ENCODE measurements at regions not wholly inside any gene's neighbourhood (a gene's known extent, or its start where the extent isn't known, plus 50 kb on each side); places are given as distances from the start of the nearest gene placed in this dataset.

DNA sequence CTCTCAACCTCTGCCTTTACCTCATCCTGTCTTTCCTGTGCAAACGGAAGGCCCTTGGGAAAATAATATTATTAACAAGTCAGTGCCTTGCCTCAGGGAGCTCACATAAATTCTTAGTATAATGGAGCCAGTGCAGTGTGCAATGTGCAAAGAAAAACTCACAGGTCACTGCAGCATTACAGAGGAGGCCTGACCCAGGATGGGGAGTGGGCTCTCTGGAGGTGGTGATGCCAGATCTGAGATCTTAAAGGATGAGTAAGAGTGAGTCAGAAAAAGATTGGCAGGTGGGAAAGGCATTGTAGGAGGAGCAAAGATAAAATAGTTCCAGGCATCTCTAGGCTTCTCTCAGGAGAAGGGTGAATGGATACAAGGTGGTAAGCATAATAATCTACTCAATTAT, 185.6 kb upstream of the ADAMTS9 start:
- H3K9ac ChIP-seq = no peak overlapping the region
- H3K79me2 ChIP-seq (ENCODE audit: insufficient read depth) = no peaks in the 10 kb centered on the region
- 47% methylated on average over 1 of the region's 1 CpG for WGBS (ENCODE audit: low lambda C conversion rate)
- H2AFZ ChIP-seq (ENCODE audit: low read depth) = no peak overlapping the region
- peak overlapping the region in 1 of 2 experiments; percentile 79; a peak in 2 of 4 replicates for H3K27ac ChIP-seq (ENCODE audit: low read depth in 2 of 2, low read length in 1 of 2)
- ChIA-PET CTCF (no interaction called here), POLR2A (no interaction called here)
- no peak for DNase-seq
- no peaks in the 10 kb centered on the region for H4K20me1 ChIP-seq (ENCODE audit: insufficient read depth)
- peaks cover 8% of the 10 kb centered on the region for H3F3A ChIP-seq (replicated peaks; ENCODE audit: insufficient read depth)
- no peak for TF ChIP-seq NRF1 (IDR thresholded peaks at IDR 0.05; ENCODE audit: low read depth, low read length)
- TF ChIP-seq ELF1 (IDR thresholded peaks at IDR 0.05) = no peak
- TF ChIP-seq YY1 (IDR thresholded peaks at IDR 0.05; ENCODE audit: low read depth) = no peak
- no peak for TF ChIP-seq TAF1 (IDR thresholded peaks at IDR 0.05; ENCODE audit: borderline replicate concordance, low read depth, low read length)
- H3K4me3 ChIP-seq (ENCODE audit: low read depth in 2 of 2, low read length in 1 of 2) = no peak overlapping the region
- H3K9me3 ChIP-seq = no peaks in the 10 kb centered on the region; the same call in 1 of the 2 replicates
- H3K4me1 ChIP-seq (ENCODE audit: control insufficient read depth in 1 of 2, insufficient read depth in 2 of 2, low read depth in 1 of 2, low read length in 1 of 2) = peaks cover 0 to 7% of the 10 kb centered on the region in 2 experiments; a peak in 3 of 4 replicates
- H3K4me2 ChIP-seq = no peak overlapping the region
- H3K9me2 ChIP-seq = no peaks in the 10 kb centered on the region
- no peaks in the 10 kb centered on the region for H3K27me3 ChIP-seq (ENCODE audit: insufficient read depth)
- no peaks in the 10 kb centered on the region for H3K36me3 ChIP-seq (replicated peaks in 1 of 2; ENCODE audit: control insufficient read depth in 1 of 2, insufficient read depth in 2 of 2, low read length in 1 of 2)

DNA sequence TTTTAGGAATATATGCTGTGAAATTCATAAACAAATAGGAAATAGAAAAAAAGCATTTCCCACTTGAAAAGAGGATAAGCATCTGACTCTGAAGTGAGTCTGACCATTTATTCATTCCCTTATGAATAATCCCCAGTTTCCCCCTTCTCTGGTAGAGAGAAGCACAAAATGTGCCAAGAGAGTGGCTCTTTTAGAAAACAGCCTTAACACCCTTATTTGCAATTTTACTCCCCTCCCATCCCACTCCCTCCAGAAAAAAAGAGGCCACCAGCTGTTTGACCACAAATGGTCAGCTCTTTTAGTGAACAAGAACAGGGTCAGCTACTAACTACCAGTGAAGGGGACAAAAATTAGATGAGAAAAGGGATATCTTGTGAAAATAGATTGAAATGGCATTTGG, 184.5 kb upstream of the ADAMTS9 start:
- no peaks in the 10 kb centered on the region; the same call in 1 of the 2 replicates for H3K9me3 ChIP-seq
- TF ChIP-seq RAD21 (IDR thresholded peaks at IDR 0.05; ENCODE audit: low read length) (peak; percentile 7; the same call in 1 of the 2 replicates), CHD2 (IDR thresholded peaks at IDR 0.05; ENCODE audit: low read length, partially characterized antibody) (no peak)
- CTCF ChIA-PET = interaction anchor here (1.1 to 1.2 kb wide), 3 partner anchors 19 to 210 kb away, joined by 3 read pairs; no protein-coding TSS in a partner anchor
- no peak overlapping the region for H2AFZ ChIP-seq (ENCODE audit: low read depth)
- H3K27me3 ChIP-seq (ENCODE audit: insufficient read depth) = no peaks in the 10 kb centered on the region
- no peak overlapping the region for H3K4me3 ChIP-seq (ENCODE audit: low read depth in 2 of 2, low read length in 1 of 2)
- peaks cover 0 to 7% of the 10 kb centered on the region in 2 experiments; a peak in 3 of 4 replicates for H3K4me1 ChIP-seq (ENCODE audit: control insufficient read depth in 1 of 2, insufficient read depth in 2 of 2, low read depth in 1 of 2, low read length in 1 of 2)
- H3F3A ChIP-seq (replicated peaks; ENCODE audit: insufficient read depth) = peaks cover 8% of the 10 kb centered on the region
- no peaks in the 10 kb centered on the region for H4K20me1 ChIP-seq (ENCODE audit: insufficient read depth)
- no peaks in the 10 kb centered on the region for H3K9me2 ChIP-seq
- H3K9ac ChIP-seq = no peak overlapping the region
- POLR2A ChIA-PET = no interaction called here
- H3K27ac ChIP-seq (ENCODE audit: low read depth in 2 of 2, low read length in 1 of 2) = peak overlapping the region in 1 of 2 experiments; percentile 79; a peak in 2 of 4 replicates
- no peaks in the 10 kb centered on the region for H3K79me2 ChIP-seq (ENCODE audit: insufficient read depth)
- H3K4me2 ChIP-seq = no peak overlapping the region
- H3K36me3 ChIP-seq (replicated peaks in 1 of 2; ENCODE audit: control insufficient read depth in 1 of 2, insufficient read depth in 2 of 2, low read length in 1 of 2) = no peaks in the 10 kb centered on the region
- no peak for DNase-seq

DNA sequence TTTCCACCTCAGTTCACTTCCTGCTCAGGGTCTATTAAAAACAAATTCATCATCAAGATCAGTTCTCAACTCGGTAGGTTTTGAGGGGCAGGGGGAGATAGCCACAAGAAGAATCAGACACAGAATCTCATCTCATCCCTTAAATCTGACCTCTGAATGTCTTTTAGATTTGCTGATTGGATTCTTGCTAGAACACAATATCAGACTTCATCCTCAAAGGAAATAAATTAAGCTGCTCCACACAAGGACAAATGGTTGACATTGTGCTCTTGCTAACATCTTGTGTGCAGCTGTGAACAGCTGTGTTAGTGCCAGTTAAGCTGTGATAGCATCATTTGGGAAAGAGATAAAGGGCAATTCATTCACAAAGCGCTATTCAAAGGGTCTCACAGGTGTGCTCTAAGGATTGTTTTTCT, 184.0 kb upstream of the ADAMTS9 start:
- peak overlapping the region in 1 of 2 experiments; percentile 79; a peak in 2 of 4 replicates for H3K27ac ChIP-seq (ENCODE audit: low read depth in 2 of 2, low read length in 1 of 2)
- no peak for DNase-seq
- WGBS (ENCODE audit: low lambda C conversion rate) = 46% methylated on average over 2 of the region's 2 CpGs
- TF ChIP-seq GATA2 (CRISPR knock-in tag; IDR thresholded peaks at IDR 0.05) = peak; percentile 92
- TF ChIP-seq, protein P1, sequence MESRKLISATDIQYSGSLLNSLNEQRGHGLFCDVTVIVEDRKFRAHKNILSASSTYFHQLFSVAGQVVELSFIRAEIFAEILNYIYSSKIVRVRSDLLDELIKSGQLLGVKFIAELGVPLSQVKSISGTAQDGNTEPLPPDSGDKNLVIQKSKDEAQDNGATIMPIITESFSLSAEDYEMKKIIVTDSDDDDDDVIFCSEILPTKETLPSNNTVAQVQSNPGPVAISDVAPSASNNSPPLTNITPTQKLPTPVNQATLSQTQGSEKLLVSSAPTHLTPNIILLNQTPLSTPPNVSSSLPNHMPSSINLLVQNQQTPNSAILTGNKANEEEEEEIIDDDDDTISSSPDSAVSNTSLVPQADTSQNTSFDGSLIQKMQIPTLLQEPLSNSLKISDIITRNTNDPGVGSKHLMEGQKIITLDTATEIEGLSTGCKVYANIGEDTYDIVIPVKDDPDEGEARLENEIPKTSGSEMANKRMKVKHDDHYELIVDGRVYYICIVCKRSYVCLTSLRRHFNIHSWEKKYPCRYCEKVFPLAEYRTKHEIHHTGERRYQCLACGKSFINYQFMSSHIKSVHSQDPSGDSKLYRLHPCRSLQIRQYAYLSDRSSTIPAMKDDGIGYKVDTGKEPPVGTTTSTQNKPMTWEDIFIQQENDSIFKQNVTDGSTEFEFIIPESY (IDR thresholded peaks at IDR 0.05; ENCODE audit: borderline replicate concordance, low read depth) = no peak
- TF ChIP-seq TCF12 (IDR thresholded peaks at IDR 0.05) = peak; percentile 34
- peak; percentile 64 for TF ChIP-seq CHD2 (IDR thresholded peaks at IDR 0.05; ENCODE audit: low read length, partially characterized antibody)
- TF ChIP-seq FOXJ3 (CRISPR knock-in tag; IDR thresholded peaks at IDR 0.05) = 0 out of 2 replicates have a peak, but pooled peaks have one; percentile 26
- TF ChIP-seq RCOR1 (IDR thresholded peaks at IDR 0.05; ENCODE audit: low read length) = peak; percentile 83
- TF ChIP-seq EP300 (IDR thresholded peaks at IDR 0.05; ENCODE audit: borderline replicate concordance in 1 of 2, low read depth in 1 of 2, low read length in 1 of 2) = peak in 1 of 2 experiments; percentile 83; a peak in 1 of 4 replicates
- no peak for TF ChIP-seq SIN3A (IDR thresholded peaks at IDR 0.05; ENCODE audit: borderline replicate concordance, low read depth, low read length)
- peaks cover 0 to 7% of the 10 kb centered on the region in 2 experiments; a peak in 3 of 4 replicates for H3K4me1 ChIP-seq (ENCODE audit: control insufficient read depth in 1 of 2, insufficient read depth in 2 of 2, low read depth in 1 of 2, low read length in 1 of 2)
- no peaks in the 10 kb centered on the region for H3K27me3 ChIP-seq (ENCODE audit: insufficient read depth)
- H3K9me2 ChIP-seq = no peaks in the 10 kb centered on the region
- no peaks in the 10 kb centered on the region for H3K36me3 ChIP-seq (replicated peaks in 1 of 2; ENCODE audit: control insufficient read depth in 1 of 2, insufficient read depth in 2 of 2, low read length in 1 of 2)
- H3K4me2 ChIP-seq = no peak overlapping the region
- ChIA-PET CTCF (interaction anchor here (0.8 to 1.9 kb wide), 6 partner anchors 14 to 338 kb away, joined by 3 to 6 read pairs (median 3); no protein-coding TSS in a partner anchor), POLR2A (no interaction called here)
- H3F3A ChIP-seq (replicated peaks; ENCODE audit: insufficient read depth) = peaks cover 8% of the 10 kb centered on the region
- no peak overlapping the region for H3K4me3 ChIP-seq (ENCODE audit: low read depth in 2 of 2, low read length in 1 of 2)
- H2AFZ ChIP-seq (ENCODE audit: low read depth) = no peak overlapping the region
- H3K79me2 ChIP-seq (ENCODE audit: insufficient read depth) = no peaks in the 10 kb centered on the region
- no peaks in the 10 kb centered on the region for H4K20me1 ChIP-seq (ENCODE audit: insufficient read depth)
- H3K9ac ChIP-seq = no peak overlapping the region
- H3K9me3 ChIP-seq = no peaks in the 10 kb centered on the region; the same call in 1 of the 2 replicates
